ENCODE measurements at regions not wholly inside any gene's neighbourhood (a gene's known extent, or its start where the extent isn't known, plus 50 kb on each side); places are given as distances from the start of the nearest gene placed in this dataset.

DNA sequence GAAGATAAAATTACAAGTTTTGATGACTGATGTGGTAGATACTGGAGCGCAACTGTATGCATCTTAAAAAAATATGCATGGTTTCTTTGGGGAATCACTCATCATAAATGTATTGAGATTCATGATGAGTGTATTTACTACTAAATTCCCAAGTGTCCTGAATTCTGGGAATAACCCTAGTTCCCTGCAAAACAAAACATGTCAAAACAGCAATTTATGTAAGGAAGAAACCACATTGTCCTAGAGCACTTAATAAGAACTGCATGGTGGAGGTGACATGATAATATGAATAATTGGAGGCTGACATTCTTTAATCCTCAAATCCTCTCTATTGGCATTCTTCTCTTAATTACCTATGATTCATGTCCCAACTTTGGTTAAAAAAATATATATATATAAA is 1804.7 kb downstream of the STIM2 start:
- TF ChIP-seq, protein P1, sequence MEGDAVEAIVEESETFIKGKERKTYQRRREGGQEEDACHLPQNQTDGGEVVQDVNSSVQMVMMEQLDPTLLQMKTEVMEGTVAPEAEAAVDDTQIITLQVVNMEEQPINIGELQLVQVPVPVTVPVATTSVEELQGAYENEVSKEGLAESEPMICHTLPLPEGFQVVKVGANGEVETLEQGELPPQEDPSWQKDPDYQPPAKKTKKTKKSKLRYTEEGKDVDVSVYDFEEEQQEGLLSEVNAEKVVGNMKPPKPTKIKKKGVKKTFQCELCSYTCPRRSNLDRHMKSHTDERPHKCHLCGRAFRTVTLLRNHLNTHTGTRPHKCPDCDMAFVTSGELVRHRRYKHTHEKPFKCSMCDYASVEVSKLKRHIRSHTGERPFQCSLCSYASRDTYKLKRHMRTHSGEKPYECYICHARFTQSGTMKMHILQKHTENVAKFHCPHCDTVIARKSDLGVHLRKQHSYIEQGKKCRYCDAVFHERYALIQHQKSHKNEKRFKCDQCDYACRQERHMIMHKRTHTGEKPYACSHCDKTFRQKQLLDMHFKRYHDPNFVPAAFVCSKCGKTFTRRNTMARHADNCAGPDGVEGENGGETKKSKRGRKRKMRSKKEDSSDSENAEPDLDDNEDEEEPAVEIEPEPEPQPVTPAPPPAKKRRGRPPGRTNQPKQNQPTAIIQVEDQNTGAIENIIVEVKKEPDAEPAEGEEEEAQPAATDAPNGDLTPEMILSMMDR (conservative IDR thresholded peaks at IDR 0.05), result no peak
- no peak for TF ChIP-seq EZH2 (IDR thresholded peaks at IDR 0.05; ENCODE audit: low read depth)
